NB4 (cell line): ENCODE measurements at regions not wholly inside any gene's neighbourhood (a gene's known extent, or its start where the extent isn't known, plus 50 kb on each side); places are given as distances from the start of the nearest gene placed in this dataset.

Experiments used
- CTCF ChIP-seq: IDR thresholded peaks from one replicate; pipeline ENCODE4 v1.5.1; 2012; ENCODE audit warnings: low read depth, low read length
- MAX ChIP-seq: IDR thresholded peaks from 2 replicates; pipeline ENCODE4 v1.6.1; 2011; ENCODE audit warnings: low read depth, low read length
- MYC ChIP-seq: IDR thresholded peaks from 2 replicates; pipeline ENCODE4 v1.6.1; 2011; ENCODE audit warnings: low read depth, low read length
- POLR2A ChIP-seq: IDR thresholded peaks from 2 replicates; pipeline ENCODE4 v1.6.1; 2011; ENCODE audit warnings: mild to moderate bottlenecking; ENCODE audit not compliant: insufficient read length; ENCODE audit errors: extremely low read depth

GRCh38 chr2:85947593-85947992 is 58.8 kb upstream of the ST3GAL5 start:
- TF ChIP-seq POLR2A (no peak), CTCF (no peak), MAX (no peak), MYC (no peak)
